NCI-H69 (cell line): ENCODE measurements at regions not wholly inside any gene's neighbourhood (a gene's known extent, or its start where the extent isn't known, plus 50 kb on each side); places are given as distances from the start of the nearest gene placed in this dataset.

Source experiments
- DNase-seq: peaks from one replicate; lab custom pipeline; 2025; lab: John Stamatoyannopoulos, UW

- no peak for DNase-seq
Measured at GRCh38 chr2:78439122-78439521, 586.4 kb upstream of the REG3G start.

- no peak for DNase-seq
Measured at GRCh38 chr2:78455586-78455985, 569.9 kb upstream of the REG3G start.

GRCh38 chr2:78457269-78457668, 568.2 kb upstream of the REG3G start:
- no peak for DNase-seq

- DNase-seq: no peak
Measured at GRCh38 chr2:78465707-78466106, 559.8 kb upstream of the REG3G start.

GRCh38 chr2:78476619-78477229, 548.8 kb upstream of the REG3G start:
- DNase-seq: no peak

- no peak for DNase-seq
Measured at GRCh38 chr2:78486565-78486964, 538.9 kb upstream of the REG3G start.

GRCh38 chr2:78498125-78498524, 527.4 kb upstream of the REG3G start:
- DNase-seq: no peak

GRCh38 chr2:78506301-78506700, 519.2 kb upstream of the REG3G start:
- DNase-seq: no peak

GRCh38 chr2:78521938-78522337, 503.6 kb upstream of the REG3G start:
- no peak for DNase-seq

GRCh38 chr2:78532762-78533379, 492.6 kb upstream of the REG3G start:
- no peak for DNase-seq

GRCh38 chr2:78535395-78535794, 490.1 kb upstream of the REG3G start:
- no peak for DNase-seq

GRCh38 chr2:78538322-78538721, 487.2 kb upstream of the REG3G start:
- no peak for DNase-seq

GRCh38 chr2:78540255-78540654, 485.2 kb upstream of the REG3G start:
- DNase-seq: no peak

- no peak for DNase-seq
Measured at GRCh38 chr2:78541088-78541450, 484.4 kb upstream of the REG3G start.

GRCh38 chr2:78541451-78542267, 483.8 kb upstream of the REG3G start:
- no peak for DNase-seq

- DNase-seq: no peak
Measured at GRCh38 chr2:78546843-78547242, 478.7 kb upstream of the REG3G start.

- no peak for DNase-seq
Measured at GRCh38 chr2:78549766-78550165, 475.7 kb upstream of the REG3G start.

- DNase-seq: no peak
Measured at GRCh38 chr2:78553866-78554647, 471.4 kb upstream of the REG3G start.

GRCh38 chr2:78561876-78562275, 463.6 kb upstream of the REG3G start:
- DNase-seq: no peak

- DNase-seq: no peak
Measured at GRCh38 chr2:78564666-78565065, 460.8 kb upstream of the REG3G start.

GRCh38 chr2:78568782-78569373, 456.6 kb upstream of the REG3G start:
- no peak for DNase-seq

GRCh38 chr2:78576409-78576808, 449.1 kb upstream of the REG3G start:
- no peak for DNase-seq
